Neural crest cell (in vitro differentiated cells): ENCODE measurements at regions not wholly inside any gene's neighbourhood (a gene's known extent, or its start where the extent isn't known, plus 50 kb on each side); places are given as distances from the start of the nearest gene placed in this dataset.

Source experiments
- DNase-seq: peaks from one replicate; pipeline ENCODE4 v3.0.0; 2021; ENCODE audit warnings: low read depth, mixed read lengths, low spot score
- H3K27ac Mint-ChIP-seq: one replicate; pipeline ENCODE4 v1.8.0; 2021; ENCODE audit warnings: mild to moderate bottlenecking, mixed read lengths; ENCODE audit not compliant: unreplicated experiment
- H3K27me3 Mint-ChIP-seq: 2 replicates; pipeline ENCODE4 v1.8.0; 2021; ENCODE audit warnings: low read depth, mild to moderate bottlenecking, mixed read lengths
- H3K36me3 Mint-ChIP-seq: 2 replicates; pipeline ENCODE4 v1.8.0; 2021; ENCODE audit warnings: low read depth, mild to moderate bottlenecking, mixed read lengths
- H3K4me1 Mint-ChIP-seq: 2 replicates; pipeline ENCODE4 v1.8.0; 2021; ENCODE audit warnings: mixed read lengths
- H3K4me3 Mint-ChIP-seq: one replicate; pipeline ENCODE4 v1.8.0; 2021; ENCODE audit warnings: mild to moderate bottlenecking, mixed read lengths
- H3K9me3 Mint-ChIP-seq: 2 replicates; pipeline ENCODE4 v1.8.0; 2021; ENCODE audit warnings: mixed read lengths
- CTCF ChIP-seq: fragments of 200-600 bp; sonication (generic); conservative IDR thresholded peaks from 2 replicates; pipeline ENCODE4 v1.5.0; 2021; ENCODE audit warnings: antibody characterized with exemption, mild to moderate bottlenecking

DNA sequence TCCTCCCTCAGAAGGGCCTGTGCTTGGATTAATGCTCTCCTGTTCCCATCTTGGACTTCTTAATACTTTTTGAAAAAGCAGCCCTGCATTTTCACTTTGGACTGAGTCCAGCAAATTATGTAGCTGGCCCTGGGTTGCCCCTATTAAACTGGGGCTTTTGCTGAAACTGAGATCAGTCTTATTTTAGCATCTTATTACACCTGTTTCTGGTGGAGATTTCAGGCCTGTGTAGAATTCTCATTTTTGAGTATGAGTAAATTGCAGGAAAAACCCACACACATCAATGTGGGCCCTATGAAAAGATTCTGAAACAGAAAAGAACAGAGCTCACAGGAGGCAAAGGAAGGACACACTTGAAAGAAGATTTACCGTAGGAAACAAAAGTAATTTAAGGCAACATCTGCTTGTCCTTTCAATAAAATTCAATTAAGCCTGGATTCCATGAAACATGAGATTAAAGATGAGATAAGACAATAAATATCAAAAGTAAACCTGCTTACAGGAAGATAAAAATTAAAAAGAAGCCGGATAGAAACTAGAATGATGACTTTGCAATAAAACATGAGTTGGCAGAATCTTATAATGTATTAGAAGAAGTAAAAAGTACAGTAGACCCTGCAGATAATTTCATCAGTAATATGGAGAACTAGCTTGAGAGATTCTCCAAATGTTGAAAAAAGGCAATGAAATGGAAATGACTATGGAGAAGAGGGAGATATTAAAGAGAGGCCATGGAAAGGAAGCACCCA lies 90.7 kb upstream of the GCFC2 start:
- Mint-ChIP-seq H3K9me3 (peaks cover 2% of the 10 kb centered on the region), H3K4me1 (peaks cover 4% of the 10 kb centered on the region), H3K27ac (no peak overlapping the region), H3K4me3 (no peak overlapping the region), H3K36me3 (no peaks in the 10 kb centered on the region), H3K27me3 (no peaks in the 10 kb centered on the region)
- TF ChIP-seq CTCF = no peak
- no peak for DNase-seq

GRCh38 chr2:75800456-75800855 lies 89.7 kb upstream of the GCFC2 start:
- no peaks in the 10 kb centered on the region for H3K36me3 Mint-ChIP-seq
- H3K27ac Mint-ChIP-seq = no peak overlapping the region
- no peak overlapping the region for H3K4me3 Mint-ChIP-seq
- H3K27me3 Mint-ChIP-seq = no peaks in the 10 kb centered on the region
- no peak for DNase-seq
- H3K9me3 Mint-ChIP-seq = peaks cover 2% of the 10 kb centered on the region
- peaks cover 4% of the 10 kb centered on the region for H3K4me1 Mint-ChIP-seq
- no peak for TF ChIP-seq CTCF

DNA sequence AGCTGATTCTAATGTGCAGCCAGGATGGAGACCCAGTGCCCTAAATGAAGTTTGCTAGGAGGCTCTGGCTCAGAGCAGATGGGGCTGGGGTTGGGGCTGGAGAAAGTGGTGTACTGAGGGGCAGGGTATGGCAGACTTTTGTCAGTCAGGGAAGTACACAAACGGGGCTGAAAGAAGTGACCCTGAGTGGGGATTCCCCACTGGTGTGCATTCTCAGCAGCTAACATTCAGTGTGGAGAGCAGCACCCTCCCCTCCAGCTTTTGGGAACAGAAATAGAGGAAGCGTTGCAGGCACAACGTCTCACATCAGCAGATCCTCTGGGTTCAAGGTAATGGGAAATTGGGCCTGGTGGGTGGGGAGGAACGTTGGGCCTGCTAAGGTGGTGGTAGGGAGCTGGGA lies 89.1 kb upstream of the GCFC2 start:
- H3K4me3 Mint-ChIP-seq = no peak overlapping the region
- H3K36me3 Mint-ChIP-seq = no peaks in the 10 kb centered on the region
- no peak overlapping the region for H3K27ac Mint-ChIP-seq
- peaks cover 4% of the 10 kb centered on the region for H3K4me1 Mint-ChIP-seq
- H3K27me3 Mint-ChIP-seq = no peaks in the 10 kb centered on the region
- TF ChIP-seq CTCF = no peak
- peaks cover 2% of the 10 kb centered on the region for H3K9me3 Mint-ChIP-seq
- DNase-seq = no peak

GRCh38 chr2:75798569-75798968 lies 87.9 kb upstream of the GCFC2 start:
- Mint-ChIP-seq H3K4me3 (no peak overlapping the region), H3K27me3 (no peaks in the 10 kb centered on the region), H3K4me1 (peaks cover 4% of the 10 kb centered on the region), H3K9me3 (peaks cover 2% of the 10 kb centered on the region), H3K36me3 (no peaks in the 10 kb centered on the region), H3K27ac (no peak overlapping the region)
- no peak for DNase-seq
- TF ChIP-seq CTCF = no peak

- H3K27me3 Mint-ChIP-seq = no peaks in the 10 kb centered on the region
- no peak for TF ChIP-seq CTCF
- H3K27ac Mint-ChIP-seq = peak overlapping the region; percentile 50
- no peak for DNase-seq
- H3K9me3 Mint-ChIP-seq = no peaks in the 10 kb centered on the region
- H3K36me3 Mint-ChIP-seq = no peaks in the 10 kb centered on the region
- H3K4me3 Mint-ChIP-seq = no peak overlapping the region
- peaks cover 17% of the 10 kb centered on the region for H3K4me1 Mint-ChIP-seq
Observed at GRCh38 chr2:75792996-75793395, 82.3 kb upstream of the GCFC2 start.
